ENCODE measurements at regions not wholly inside any gene's neighbourhood (a gene's known extent, or its start where the extent isn't known, plus 50 kb on each side); places are given as distances from the start of the nearest gene placed in this dataset.
A peak's percentile ranks its signal among the peaks of the same experiment; 100 is the strongest.

GRCh38 chr5:124883681-124884080 lies 137.2 kb upstream of the ZNF608 start:
- no peaks in the 10 kb centered on the region for H3K4me1 ChIP-seq
- no peaks in the 10 kb centered on the region for H3K9me3 ChIP-seq
- no peaks in the 10 kb centered on the region for H3K36me3 ChIP-seq
- H3K27ac ChIP-seq, result no peak overlapping the region
- 82 to 89% methylated on average over 3 of the region's 3 CpGs for WGBS, 2 donors
- no peak overlapping the region for H3K4me3 ChIP-seq
- no peak for DNase-seq (ENCODE audit: low spot score in 2 of 2)
- H3K27me3 ChIP-seq, result no peaks in the 10 kb centered on the region
- TF ChIP-seq POLR2A (IDR thresholded peaks at IDR 0.05) (no peak), EP300 (IDR thresholded peaks at IDR 0.05) (no peak), CTCF (IDR thresholded peaks at IDR 0.05) (no peak)

- WGBS, 2 donors, result 85 to 91% methylated on average over 6 of the region's 6 CpGs
Observed at GRCh38 chr5:124884114-124884513, 137.7 kb upstream of the ZNF608 start.

GRCh38 chr5:124885490-124885889 lies 139.1 kb upstream of the ZNF608 start:
- TF ChIP-seq POLR2A (IDR thresholded peaks at IDR 0.05) (no peak), CTCF (IDR thresholded peaks at IDR 0.05) (no peak), EP300 (IDR thresholded peaks at IDR 0.05) (no peak)
- 88 to 97% methylated on average over 2 of the region's 2 CpGs for WGBS, 2 donors

More at GRCh38 chr5:124884114-124884513, 137.7 kb upstream of the ZNF608 start:
- no peak overlapping the region for H3K4me3 ChIP-seq
- no peak for DNase-seq (ENCODE audit: low spot score in 2 of 2)
- H3K9me3 ChIP-seq, result no peaks in the 10 kb centered on the region
- H3K36me3 ChIP-seq, result no peaks in the 10 kb centered on the region
- no peaks in the 10 kb centered on the region for H3K27me3 ChIP-seq
- H3K27ac ChIP-seq, result no peak overlapping the region
- no peak for TF ChIP-seq POLR2A (IDR thresholded peaks at IDR 0.05)
- TF ChIP-seq EP300 (IDR thresholded peaks at IDR 0.05), result no peak
- TF ChIP-seq CTCF (IDR thresholded peaks at IDR 0.05), result no peak
- H3K4me1 ChIP-seq, result peaks cover 0 to 3% (median 0%) of the 10 kb centered on the region in 4 donors

GRCh38 chr5:124887223-124887622 lies 140.8 kb upstream of the ZNF608 start:
- H3K27me3 ChIP-seq, result no peaks in the 10 kb centered on the region
- DNase-seq (ENCODE audit: low spot score in 2 of 2), result no peak
- TF ChIP-seq EP300 (IDR thresholded peaks at IDR 0.05) (no peak), POLR2A (IDR thresholded peaks at IDR 0.05) (no peak), CTCF (IDR thresholded peaks at IDR 0.05) (no peak)
- no peak overlapping the region for H3K4me3 ChIP-seq
- peaks cover 0 to 9% (median 0%) of the 10 kb centered on the region in 4 donors for H3K4me1 ChIP-seq
- no peaks in the 10 kb centered on the region for H3K36me3 ChIP-seq
- H3K9me3 ChIP-seq, result no peaks in the 10 kb centered on the region
- WGBS, 2 donors, result 61 to 65% methylated on average over 2 of the region's 2 CpGs
- H3K27ac ChIP-seq, result no peak overlapping the region

More at GRCh38 chr5:124885490-124885889, 139.1 kb upstream of the ZNF608 start:
- no peaks in the 10 kb centered on the region for H3K9me3 ChIP-seq
- no peaks in the 10 kb centered on the region for H3K36me3 ChIP-seq
- H3K27ac ChIP-seq, result no peak overlapping the region
- H3K4me1 ChIP-seq, result peaks cover 0 to 9% (median 0%) of the 10 kb centered on the region in 4 donors
- H3K4me3 ChIP-seq, result no peak overlapping the region
- no peak for DNase-seq (ENCODE audit: low spot score in 2 of 2)
- no peaks in the 10 kb centered on the region for H3K27me3 ChIP-seq

GRCh38 chr5:124888050-124888506 lies 141.6 kb upstream of the ZNF608 start:
- peak overlapping the region in 1 of 4 donors; percentile 8 for H3K4me3 ChIP-seq
- no peaks in the 10 kb centered on the region for H3K9me3 ChIP-seq
- TF ChIP-seq CTCF (IDR thresholded peaks at IDR 0.05) (no peak), POLR2A (IDR thresholded peaks at IDR 0.05) (no peak), EP300 (IDR thresholded peaks at IDR 0.05) (no peak)
- H3K4me1 ChIP-seq, result peaks cover 0 to 9% (median 0%) of the 10 kb centered on the region in 4 donors
- H3K27ac ChIP-seq, result peak overlapping the region in 3 of 4 donors; percentile 35 to 60 (median 39)
- DNase-seq (ENCODE audit: low spot score in 2 of 2), result no peak
- no peaks in the 10 kb centered on the region for H3K36me3 ChIP-seq
- no peaks in the 10 kb centered on the region for H3K27me3 ChIP-seq
- 38 to 49% methylated on average over 6 of the region's 6 CpGs for WGBS, 2 donors

Measured in tibial nerve (tissue), 4 donors.